Adrenal gland (tissue), 9 donors: ENCODE measurements at regions not wholly inside any gene's neighbourhood (a gene's known extent, or its start where the extent isn't known, plus 50 kb on each side); places are given as distances from the start of the nearest gene placed in this dataset.

Source experiments
- DNase-seq, 7 donors: peaks; one replicate each; pipeline ENCODE4 v3.0.0-alpha.2; 2019 to 2020
- H3K27ac ChIP-seq, 5 donors: fragments of 200-600 bp; sonication (generic) in 4 of 5; 1 replicate in 3 of 5; 2 replicates in 2 of 5; pipeline versions ENCODE4 v1.5.1 to v1.8.0; 2016 to 2020; ENCODE audit warnings: mild to moderate bottlenecking in 1 of 5
- H3K27me3 ChIP-seq: fragments of 200-600 bp; 2 replicates; pipeline ENCODE4 v1.8.0; 2021
- H3K36me3 ChIP-seq, 2 donors: fragments of 200-600 bp; replicated peaks in 1 of 2; 1 replicate in 1 of 2; 2 replicates in 1 of 2; pipeline versions ENCODE4 v1.5.1 to v1.8.0; 2018 to 2022
- H3K4me1 ChIP-seq, 2 donors: fragments of 200-600 bp; replicated peaks in 1 of 2; 1 replicate in 1 of 2; 2 replicates in 1 of 2; pipeline versions ENCODE4 v1.5.1 to v1.8.0; 2018 to 2021
- H3K4me3 ChIP-seq, 4 donors: fragments of 200-600 bp; sonication (generic) in 3 of 4; one replicate each; pipeline ENCODE4 v1.5.1; 2016 to 2018
- H3K9me3 ChIP-seq, 3 donors: fragments of 200-600 bp; sonication (generic) in 1 of 3; replicated peaks in 1 of 3; 1 replicate in 2 of 3; 2 replicates in 1 of 3; pipeline versions ENCODE4 v1.5.1 to v1.8.0; 2016 to 2021
- POLR2A ChIP-seq, 2 donors: fragments of 450-650 bp; IDR thresholded peaks; one replicate each; pipeline ENCODE4 v1.6.1; 2017; ENCODE audit warnings: antibody characterized with exemption in 2 of 2, mild to moderate bottlenecking in 2 of 2, moderate library complexity in 1 of 2
- WGBS, 4 donors: extraction: QIAGEN DNeasy Blood & Tissue Kit in 2 of 4; methylation state at CpG; one replicate each; pipeline versions ENCODE4 v1.1.5 to v1.1.7; 2013 to 2017; 5-methylcytosine and 5-hydroxymethylcytosine counted together
- intact Hi-C, 2 donors: fragments of 100-400 bp; cut with DNase I; formaldehyde crosslinking; loops; one replicate each; pipeline versions ENCODE4 v1.14.1 to v1.15.0; 2022 to 2023
- TF ChIP-seq, protein P1 (sequence below), 6 experiments: fragments of 450-650 bp in 4 of 6; fragments of 200-600 bp in 2 of 6; sonication (generic) in 1 of 6; IDR thresholded peaks; 1 replicate in 5 of 6; 2 replicates in 1 of 6; pipeline versions ENCODE4 v1.5.1 to v1.8.0; 2016 to 2021; ENCODE audit warnings: antibody characterized with exemption in 6 of 6, mild to moderate bottlenecking in 2 of 6, moderate library complexity in 1 of 6
- donor health status: healthy with polysubstance abuse.
- donor health status: Bipolar disorder and iron deficiency.
- donor health status: DM: yes; HTN: yes; CAD: no.
- donor health status: DM: no; HTN: no; CAD: no.
- donor health status: DM: no; HTN: no; CAD: no.

DNA sequence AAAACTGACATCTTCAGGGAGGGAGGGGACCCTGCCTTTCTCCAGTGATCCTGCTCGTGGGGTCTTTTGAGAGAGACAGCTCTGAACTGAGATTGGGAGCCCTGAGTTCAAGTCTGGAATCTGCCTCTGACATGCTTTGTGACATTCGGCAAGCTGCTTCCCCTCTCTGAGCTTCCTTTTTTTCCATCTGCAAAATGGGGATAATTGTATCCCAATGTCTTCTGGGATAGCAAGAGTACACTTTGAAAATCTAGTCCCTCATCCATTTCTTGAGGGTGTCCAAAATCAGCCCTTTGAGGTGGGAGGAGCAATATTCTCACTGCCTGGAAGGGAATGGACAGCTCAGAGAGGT lies 186.3 kb downstream of the RGS3 start:
- TF ChIP-seq, protein P1, sequence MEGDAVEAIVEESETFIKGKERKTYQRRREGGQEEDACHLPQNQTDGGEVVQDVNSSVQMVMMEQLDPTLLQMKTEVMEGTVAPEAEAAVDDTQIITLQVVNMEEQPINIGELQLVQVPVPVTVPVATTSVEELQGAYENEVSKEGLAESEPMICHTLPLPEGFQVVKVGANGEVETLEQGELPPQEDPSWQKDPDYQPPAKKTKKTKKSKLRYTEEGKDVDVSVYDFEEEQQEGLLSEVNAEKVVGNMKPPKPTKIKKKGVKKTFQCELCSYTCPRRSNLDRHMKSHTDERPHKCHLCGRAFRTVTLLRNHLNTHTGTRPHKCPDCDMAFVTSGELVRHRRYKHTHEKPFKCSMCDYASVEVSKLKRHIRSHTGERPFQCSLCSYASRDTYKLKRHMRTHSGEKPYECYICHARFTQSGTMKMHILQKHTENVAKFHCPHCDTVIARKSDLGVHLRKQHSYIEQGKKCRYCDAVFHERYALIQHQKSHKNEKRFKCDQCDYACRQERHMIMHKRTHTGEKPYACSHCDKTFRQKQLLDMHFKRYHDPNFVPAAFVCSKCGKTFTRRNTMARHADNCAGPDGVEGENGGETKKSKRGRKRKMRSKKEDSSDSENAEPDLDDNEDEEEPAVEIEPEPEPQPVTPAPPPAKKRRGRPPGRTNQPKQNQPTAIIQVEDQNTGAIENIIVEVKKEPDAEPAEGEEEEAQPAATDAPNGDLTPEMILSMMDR (IDR thresholded peaks at IDR 0.05) = no peak
- TF ChIP-seq POLR2A (IDR thresholded peaks at IDR 0.05) = no peak
- Histone ChIP-seq H3K36me3 (no peaks in the 10 kb centered on the region), H3K9me3 (no peaks in the 10 kb centered on the region), H3K4me1 (peaks cover 0 to 14% of the 10 kb centered on the region in 2 donors), H3K4me3 (no peak overlapping the region), H3K27me3 (no peaks in the 10 kb centered on the region), H3K27ac (no peak overlapping the region)
- intact Hi-C loops = no loop called here
- WGBS, 4 donors = 78 to 90% (median 89%) methylated on average over 2 of the region's 2 CpGs
- DNase-seq = no peak

DNA sequence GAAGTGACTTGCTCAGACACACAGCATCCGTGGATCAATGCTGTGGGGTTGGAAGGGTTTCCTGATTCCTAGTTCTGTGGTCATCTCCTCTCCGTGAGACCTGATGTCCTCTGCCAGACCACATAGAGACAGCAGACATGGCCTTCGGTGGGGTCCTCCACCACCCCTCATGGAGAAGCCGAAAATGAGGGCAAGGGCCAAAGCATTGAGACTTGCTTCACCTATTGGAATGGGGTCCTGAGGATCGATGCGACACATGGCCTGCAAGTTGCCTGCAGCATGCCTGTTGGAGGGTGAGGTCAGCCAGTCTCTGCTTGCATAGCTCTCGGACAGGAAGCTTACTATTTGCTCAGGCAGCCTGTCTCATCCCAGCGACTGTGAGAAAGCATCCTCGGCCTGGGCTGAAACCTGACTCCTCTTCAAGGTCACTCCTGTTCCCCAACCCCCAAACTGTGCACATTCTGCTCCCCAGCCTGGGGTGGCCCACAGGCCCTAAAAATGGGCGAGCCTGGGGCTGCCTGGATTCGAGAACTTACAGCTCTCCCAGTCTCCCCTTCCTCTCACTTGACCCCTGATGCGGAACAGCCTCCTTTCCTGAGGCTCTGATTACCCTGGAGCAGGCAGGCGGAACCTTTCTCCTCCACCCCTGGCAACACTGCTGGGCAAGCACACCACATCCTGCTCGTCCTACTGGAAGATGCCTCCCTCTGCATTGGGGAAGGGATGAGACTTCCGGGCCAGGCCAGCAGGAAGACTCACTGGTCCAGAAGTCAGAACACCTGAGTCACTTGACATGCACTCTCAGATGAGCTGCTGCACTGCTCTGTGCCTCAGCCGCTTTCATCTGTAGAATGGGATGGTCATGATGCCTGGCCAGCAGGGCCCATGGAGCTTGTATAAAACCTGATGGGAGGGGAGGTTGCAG lies 186.9 kb downstream of the RGS3 start:
- intact Hi-C loops = no loop called here
- TF ChIP-seq, protein P1 (IDR thresholded peaks at IDR 0.05) = no peak
- no peak for TF ChIP-seq POLR2A (IDR thresholded peaks at IDR 0.05)

DNA sequence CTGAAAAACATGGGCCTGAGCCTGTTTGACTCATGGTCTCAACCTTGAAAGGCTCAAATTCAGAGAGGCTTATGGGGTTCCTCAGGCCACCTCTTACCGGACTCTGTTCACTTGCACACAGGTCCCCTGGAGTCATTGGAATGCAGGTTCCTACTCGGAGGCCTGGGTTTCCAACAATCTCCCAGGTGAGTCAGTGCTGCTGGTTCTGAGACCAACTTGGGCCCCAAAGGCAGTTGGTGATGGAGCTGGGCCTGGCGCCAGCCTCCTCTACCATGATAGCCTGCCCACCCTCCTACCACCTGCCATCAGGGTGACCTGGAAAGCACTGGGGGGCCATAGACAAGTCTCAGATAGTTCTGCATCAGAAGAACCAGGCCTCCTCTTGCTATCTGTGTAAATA lies 188.4 kb downstream of the RGS3 start:
- H3K27me3 ChIP-seq = no peaks in the 10 kb centered on the region
- no peak overlapping the region for H3K27ac ChIP-seq
- intact Hi-C loops = no loop called here
- TF ChIP-seq POLR2A (IDR thresholded peaks at IDR 0.05) = no peak
- TF ChIP-seq, protein P1 (IDR thresholded peaks at IDR 0.05) = no peak
- no peaks in the 10 kb centered on the region for H3K36me3 ChIP-seq
- H3K4me1 ChIP-seq = peaks cover 3 to 22% of the 10 kb centered on the region in 2 donors
- no peak overlapping the region for H3K4me3 ChIP-seq
- peak in 2 of 7 donors; percentile 6 to 11 for DNase-seq
- 88 to 95% (median 91%) methylated on average over 1 to 3 of the region's 3 CpGs for WGBS, 4 donors
- H3K9me3 ChIP-seq = no peaks in the 10 kb centered on the region

More for the DNA sequence above, 186.9 kb downstream of the RGS3 start:
- 75 to 82% (median 81%) methylated on average over 9 to 16 of the region's 16 CpGs for WGBS, 4 donors
- DNase-seq = peak in 1 of 7 donors; percentile 18
- peaks cover 3 to 20% of the 10 kb centered on the region in 2 donors for H3K4me1 ChIP-seq
- H3K9me3 ChIP-seq = no peaks in the 10 kb centered on the region
- no peak overlapping the region for H3K27ac ChIP-seq
- no peak overlapping the region for H3K4me3 ChIP-seq
- no peaks in the 10 kb centered on the region for H3K36me3 ChIP-seq
- no peaks in the 10 kb centered on the region for H3K27me3 ChIP-seq

DNA sequence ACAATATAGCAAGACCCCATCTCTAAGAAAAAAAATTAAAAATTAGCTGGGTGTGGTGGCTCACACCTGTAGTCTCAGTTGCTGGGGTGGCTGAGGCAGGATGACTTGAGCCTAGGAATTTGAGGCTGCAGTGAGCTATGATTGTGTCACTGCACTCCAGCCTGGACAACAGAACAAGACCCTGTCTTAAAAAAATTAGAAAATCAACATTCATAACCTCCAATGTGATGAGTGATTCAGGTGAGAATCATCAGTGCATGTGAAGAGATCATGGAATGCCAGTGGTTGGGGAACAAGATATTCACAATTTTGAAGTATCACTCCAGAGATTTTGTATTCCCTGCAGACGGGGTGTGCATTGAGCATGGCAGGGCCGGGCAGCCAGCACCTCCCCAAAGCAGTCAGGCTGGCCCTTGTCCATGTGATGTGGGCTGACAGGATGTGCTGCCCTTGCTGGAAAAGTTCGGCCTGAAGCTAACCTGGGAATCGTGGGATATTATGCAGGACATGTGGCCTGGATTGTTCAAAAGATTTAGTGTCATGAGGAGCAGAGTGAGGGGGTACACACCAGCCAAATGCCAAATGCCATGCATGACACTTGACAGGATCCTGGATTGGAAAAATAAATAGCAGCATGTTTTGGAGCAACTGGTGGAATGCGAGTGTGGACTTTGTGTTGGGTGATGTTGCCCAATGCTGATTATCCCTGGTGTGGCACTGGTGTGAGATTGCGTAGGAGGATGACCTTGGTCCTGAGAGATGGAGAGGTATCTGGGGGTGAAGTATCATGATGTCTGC lies 189.0 kb downstream of the RGS3 start:
- intact Hi-C loops = no loop called here
- peaks cover 3 to 22% of the 10 kb centered on the region in 2 donors for H3K4me1 ChIP-seq

More for the DNA sequence above, 189.0 kb downstream of the RGS3 start:
- Histone ChIP-seq H3K27me3 (no peaks in the 10 kb centered on the region), H3K4me3 (no peak overlapping the region), H3K36me3 (no peaks in the 10 kb centered on the region), H3K27ac (no peak overlapping the region), H3K9me3 (no peaks in the 10 kb centered on the region)
- peak in 3 of 7 donors; percentile 12 to 40 (median 37) for DNase-seq
- WGBS, 4 donors = 76 to 78% (median 77%) methylated on average over 6 of the region's 6 CpGs
- TF ChIP-seq, protein P1 (IDR thresholded peaks at IDR 0.05) = no peak
- no peak for TF ChIP-seq POLR2A (IDR thresholded peaks at IDR 0.05)
